GM18868 (cell line): ENCODE measurements at regions not wholly inside any gene's neighbourhood (a gene's known extent, or its start where the extent isn't known, plus 50 kb on each side); places are given as distances from the start of the nearest gene placed in this dataset.

Source experiments
- ATAC-seq: cut with Tn5 transposase; IDR thresholded peaks from one replicate; pipeline ENCODE4 v1.9.1; 2021; ENCODE audit warnings: mild to moderate bottlenecking, moderate library complexity; ENCODE audit not compliant: unreplicated experiment

DNA sequence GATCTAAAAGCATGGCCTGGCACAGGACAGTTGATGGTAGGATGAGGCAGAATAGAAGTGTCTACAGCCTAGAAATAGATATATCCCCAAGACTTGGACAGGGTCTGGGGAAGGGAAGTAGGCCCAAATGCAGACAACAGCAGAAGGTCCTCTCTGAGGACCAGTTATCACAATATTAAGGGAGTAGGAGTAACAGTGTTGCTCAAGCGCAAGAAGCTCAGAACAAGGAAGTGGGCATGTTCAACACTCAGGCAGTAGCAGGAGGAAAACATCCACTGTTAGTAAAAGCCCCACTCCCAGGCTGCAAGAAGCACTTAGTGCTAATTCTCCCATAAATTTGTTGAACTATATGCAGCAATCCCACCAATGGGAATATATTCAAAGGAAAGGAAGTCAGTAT, 314.7 kb downstream of the METTL4 start:
- no peak for ATAC-seq

DNA sequence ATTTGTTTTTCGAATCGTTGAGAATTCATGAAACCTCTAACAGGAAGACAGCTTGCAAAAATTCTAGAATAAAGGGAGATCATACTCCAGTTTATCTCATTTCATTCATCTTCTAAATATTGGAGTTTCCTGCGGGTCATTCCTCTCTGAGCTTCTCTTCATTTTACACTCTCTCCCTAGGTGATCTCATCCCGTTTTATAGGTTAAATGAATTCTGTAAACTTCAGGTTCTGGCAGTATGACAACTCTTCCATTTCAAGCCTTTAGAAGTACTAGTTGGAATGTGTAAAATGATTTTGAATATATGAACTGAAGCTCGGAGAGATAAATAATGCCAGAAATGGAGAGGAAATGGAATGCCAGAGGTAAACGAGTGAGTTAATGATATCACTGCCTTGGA, 312.4 kb downstream of the METTL4 start:
- ATAC-seq, result no peak

DNA sequence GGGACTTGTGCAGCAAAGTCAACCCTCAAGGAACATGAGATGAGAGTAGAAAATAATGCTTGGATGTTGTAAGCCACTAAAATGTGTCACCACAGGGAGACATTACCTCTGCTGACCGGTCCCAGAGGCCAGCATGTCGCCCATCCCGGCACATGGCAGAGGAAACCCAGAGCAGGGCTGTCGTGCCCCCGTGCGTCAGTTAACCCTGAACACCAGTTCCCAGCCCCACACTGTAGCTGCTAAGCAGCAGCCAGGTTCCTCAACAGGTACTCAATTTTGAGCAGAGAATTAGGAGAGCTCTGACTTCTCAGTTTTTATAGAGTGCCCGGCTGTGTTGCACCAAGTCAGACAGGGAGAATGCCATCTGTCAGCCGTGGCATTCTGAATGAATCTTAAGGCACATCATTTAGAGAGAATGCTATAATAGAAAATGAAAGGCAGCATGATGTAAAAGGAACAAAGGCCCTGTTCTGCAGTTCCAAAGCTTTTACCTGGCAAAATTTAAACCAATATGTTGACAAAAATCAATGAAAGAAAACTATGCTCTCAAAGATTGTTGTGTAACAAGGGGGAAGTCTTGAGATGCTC, 307.9 kb downstream of the METTL4 start:
- ATAC-seq, result no peak

DNA sequence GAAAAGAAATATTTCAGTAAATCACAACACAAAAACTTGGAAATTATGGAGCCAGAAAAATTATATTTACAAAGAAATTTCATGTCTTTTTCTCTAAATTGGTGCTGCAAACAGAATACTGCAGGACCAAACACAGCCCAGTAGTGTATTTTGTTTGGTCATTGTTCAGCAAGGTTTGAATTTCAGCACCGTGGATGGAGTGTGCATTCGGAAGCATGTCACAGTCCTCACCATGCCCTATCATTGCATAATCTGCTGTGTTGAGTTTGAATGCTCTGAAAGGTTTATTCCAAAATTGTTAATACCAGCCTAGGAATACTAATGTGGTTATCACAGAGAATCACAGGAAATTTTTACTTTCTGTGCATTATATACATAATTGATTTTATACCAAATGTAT, 296.7 kb downstream of the METTL4 start:
- ATAC-seq, result no peak

DNA sequence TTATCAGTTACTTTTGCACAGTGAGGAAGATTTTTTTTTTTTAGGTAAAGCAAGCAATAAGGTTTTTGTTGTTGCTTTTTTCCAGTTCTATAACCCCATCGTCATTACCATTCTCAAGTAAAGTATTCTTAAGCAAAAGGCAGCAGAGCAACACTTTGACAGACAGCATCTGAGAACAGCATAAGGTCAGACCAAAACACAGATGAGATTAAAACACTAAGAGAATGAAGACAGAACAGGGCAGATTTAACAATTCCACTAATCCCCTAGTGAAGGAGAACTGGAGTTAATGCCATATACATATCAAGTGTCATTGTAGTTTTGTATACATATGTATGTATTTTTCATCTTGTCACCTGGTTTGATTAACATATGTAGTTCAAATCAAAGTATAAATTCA, 290.2 kb downstream of the METTL4 start:
- no peak for ATAC-seq

DNA sequence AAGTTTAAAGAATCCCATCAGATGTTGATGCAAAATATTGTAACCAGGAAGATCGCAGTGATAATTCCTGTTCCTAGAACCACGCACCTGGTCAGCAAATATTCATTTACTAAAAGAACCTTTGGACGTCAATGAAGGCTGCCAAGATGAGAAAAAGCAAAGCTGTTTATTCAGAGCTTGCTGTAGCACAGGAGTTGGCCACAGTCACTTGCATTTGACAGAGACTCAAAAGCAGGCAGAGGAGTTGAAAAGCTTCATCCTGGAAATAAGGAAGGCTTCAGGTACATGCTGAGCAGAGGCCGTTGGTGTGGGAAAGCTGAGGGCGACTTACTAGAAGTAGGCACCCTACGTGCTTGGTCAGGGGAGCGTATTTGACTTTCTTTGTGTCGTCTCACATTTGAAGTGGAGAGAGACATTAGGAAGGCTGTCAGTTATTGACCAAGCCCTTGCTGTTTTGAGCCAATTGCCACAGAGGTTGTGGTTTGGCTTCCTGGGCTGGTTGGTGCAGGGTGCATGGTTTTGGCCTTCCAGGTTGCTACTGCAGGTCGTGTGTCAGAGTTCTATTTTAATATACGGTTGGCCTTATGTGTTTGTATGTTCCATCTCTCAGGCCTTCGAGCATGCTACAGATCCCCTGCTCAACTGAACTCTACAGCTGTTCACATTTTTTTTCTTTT, 289.6 kb downstream of the METTL4 start:
- no peak for ATAC-seq

DNA sequence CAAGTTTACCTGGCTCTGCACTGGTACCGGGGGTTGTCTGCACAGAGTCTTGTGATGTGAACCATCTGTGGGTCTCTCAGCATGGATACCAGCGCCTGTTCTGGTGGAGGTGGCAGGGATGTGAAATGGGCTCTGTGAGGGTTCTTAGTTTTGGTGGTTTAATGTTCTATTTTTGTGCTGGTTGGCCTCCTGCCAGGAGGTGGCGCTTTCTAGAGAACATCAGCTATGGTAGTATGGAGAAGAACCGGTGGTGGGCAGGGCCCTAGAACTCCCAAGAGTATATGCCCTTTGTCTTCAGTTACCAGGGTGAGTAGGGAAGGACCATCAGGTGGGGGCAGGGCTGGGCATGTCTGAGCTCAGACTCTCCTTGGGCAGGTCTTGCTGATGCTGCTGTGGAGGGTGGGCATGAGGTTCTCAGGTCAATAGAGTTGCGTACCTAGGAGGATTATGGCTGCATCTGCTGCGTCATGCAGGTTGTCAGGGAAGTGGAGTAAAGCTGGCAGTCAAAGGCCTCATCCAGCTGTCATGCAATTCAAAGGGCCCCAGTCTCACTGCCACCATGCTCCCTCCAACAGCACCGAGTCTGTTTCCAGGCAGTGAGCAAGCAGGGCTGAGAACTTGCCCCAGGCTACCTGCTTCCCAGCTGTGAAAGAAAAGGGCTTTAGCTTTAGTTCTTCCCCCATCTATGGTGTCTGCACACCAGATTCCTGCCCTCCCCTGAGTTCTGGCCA, 278.0 kb downstream of the METTL4 start:
- ATAC-seq, result no peak

DNA sequence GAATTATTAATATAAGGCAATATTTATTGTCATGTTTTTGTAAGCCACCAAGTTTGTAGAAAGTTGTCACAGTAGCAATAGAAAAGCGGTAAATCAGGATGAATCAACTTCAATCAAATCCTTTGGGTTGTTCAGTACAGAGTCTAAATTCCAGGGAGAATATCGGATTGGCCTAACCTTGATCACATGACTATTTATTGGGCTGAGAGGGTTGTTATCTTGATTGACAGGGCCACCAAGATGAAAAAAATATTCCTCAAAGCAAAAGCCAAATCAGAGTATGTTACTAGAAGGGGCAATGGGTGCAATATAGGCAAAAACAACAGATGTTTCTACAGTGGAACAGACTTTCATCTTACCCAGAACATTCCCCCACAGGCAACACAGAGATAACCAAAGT, 270.0 kb downstream of the METTL4 start:
- ATAC-seq, result no peak

DNA sequence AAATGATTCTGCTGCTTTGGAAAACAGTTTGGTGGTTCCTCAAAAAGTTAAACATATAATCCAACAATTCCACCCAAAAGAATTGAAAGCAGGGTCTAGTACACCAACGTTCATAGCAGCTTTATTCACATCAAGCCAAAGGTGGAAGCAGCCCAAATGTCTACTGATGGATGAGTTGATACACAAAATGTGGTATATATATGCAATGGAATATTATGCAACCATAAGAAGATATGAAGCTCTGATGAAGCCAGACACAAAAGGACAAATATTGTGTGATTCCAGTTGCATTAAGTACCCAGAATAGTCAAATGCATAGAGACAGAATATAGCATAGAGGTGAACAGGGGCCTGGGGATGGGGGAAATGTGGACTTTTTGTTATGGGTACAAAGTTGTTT, 269.3 kb downstream of the METTL4 start:
- no peak for ATAC-seq

DNA sequence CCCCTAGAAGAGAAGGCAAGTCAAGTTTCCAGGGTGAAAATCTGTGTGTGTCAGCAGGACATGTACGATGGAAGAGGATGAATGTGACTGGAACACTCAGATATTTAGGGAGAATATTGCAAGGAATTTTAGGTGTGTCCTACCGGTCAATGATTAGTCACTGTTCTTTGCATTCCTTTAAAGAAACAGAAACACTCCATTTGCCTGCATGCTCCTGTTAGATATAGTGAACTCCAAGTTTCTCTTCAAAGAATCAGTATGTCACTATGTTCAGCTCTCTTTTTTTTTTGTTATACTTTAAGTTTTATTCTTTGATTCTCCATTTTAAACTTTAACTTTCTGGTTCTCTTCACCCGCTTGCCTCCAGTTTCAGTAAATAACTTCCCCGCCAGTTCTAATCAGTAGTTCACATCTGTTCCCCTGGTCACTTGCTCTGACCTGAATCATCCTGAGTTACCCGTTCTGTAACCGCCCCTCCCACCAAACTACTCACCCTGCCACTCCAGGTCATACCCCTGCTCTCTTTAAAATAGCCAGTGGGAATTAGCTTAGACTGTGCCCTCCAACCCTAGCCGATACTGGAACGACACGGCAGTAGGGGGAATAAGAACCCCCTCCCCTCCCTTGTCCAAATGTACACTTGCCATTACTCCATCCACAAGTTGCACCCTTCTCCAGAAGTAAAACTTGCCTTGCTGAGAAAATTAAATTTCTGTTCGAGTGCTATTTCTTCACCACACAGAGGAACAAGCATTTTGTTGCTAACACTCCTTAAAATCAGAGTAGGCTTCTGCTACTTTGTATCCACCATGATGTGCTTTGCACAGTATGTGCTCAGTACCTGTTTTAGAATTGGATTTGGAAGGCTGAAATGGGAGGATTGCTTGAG, 268.4 kb downstream of the METTL4 start:
- ATAC-seq, result no peak

DNA sequence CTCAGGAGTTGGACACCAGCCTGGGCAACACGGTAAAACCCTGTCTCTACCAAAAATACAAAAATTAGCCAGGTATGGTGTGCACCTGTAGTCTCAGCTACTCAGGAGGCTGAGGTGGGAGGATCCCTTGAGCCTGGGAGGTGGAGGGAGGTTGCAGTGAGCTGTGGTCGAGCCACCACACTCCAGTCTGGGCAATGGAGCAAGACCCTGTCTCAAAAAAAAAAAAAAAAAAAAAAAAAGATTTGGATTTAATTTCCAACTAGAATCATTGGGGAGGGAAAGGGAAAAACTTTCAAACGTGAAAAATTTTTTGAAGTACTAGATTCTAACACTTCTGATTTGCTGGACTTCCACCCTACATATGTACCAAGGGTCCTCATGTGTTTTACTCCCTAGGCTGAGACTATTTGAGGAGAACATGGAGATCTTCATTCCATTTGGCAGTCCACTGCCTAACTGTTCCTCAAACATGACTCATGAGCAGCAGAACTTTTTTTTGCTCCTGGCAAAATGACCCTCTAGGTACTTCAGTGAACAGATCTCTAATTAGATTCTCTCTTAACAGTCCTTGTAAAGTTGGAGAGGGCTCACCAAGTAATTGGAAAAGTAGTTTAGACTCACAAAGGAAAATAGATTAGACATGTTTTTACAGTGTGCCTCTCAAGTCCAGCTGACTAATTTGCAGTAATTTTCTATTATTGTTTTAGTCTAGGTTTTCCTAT, 267.6 kb downstream of the METTL4 start:
- ATAC-seq, result no peak

DNA sequence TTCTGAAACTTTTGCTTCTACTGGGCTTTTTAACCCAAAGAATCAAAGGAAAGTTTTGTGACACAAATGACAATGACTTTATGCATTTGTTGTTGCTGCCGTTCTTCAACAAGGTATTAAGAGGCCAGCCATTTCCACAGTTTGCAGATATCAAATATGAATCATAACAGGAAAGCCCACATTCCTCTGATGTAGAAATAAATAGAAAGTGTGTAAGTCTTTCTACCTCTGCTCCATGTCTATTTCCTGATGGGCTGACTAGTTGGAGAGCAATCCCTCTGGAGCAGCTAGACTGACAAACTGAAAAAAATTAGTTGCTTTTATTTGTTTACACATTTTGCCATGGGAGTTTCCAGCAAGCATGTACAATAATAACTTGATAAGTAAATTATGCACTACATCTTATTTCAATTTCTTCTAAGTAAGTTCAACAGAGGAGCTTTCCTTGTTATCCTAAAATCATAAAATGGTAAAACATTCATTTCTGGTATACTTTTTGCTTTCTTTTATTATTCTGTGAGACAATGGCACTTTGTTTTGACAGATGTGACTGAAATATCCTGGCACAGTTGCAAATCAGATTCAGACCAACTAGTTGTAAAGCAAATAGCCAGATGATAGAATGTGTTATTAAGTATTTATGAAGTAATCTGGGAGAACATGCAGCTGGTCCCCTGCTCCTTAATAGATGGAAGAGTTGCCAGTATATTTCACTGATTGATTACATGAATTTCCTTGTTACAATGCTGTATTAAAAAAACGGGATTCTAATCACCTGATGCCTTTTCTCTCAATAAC, 266.7 kb downstream of the METTL4 start:
- ATAC-seq, result no peak

DNA sequence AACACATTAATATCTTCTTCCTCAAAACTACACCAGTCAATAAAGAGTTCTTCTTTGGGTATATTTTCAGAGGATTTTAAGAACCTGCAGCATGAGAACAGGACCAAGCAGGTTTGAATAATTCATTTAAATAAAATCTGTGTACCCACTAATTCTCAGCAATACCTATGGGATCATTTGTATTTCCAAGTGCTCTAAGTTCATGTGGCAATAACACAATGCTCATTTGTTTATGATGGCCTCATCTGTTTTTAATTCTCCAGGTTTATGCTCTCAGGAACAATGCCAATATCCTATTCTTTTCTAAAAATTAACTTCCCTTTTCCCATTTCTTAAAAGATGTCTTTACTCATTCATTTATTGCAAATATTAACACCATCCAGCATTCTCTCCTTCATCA, 264.7 kb downstream of the METTL4 start:
- no peak for ATAC-seq

DNA sequence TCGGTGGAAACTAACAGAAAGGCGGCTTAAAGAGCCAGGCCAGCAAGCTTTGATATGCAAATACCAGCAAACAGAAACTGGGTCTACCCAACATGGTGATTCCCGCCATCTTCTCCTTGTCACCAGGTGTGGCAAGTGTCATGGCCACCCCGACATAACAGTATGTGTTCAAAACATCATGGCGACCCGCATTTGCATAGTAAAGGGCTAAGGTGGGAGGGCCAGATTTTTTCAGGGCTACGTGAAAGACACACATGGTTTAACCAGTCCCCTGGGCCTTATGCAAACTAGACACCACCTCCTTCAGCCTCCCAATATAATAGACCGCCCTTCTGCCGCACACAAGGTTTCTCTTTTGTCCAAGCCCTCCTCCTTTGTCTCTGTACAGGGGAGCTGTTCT, 260.4 kb downstream of the METTL4 start:
- ATAC-seq, result no peak

DNA sequence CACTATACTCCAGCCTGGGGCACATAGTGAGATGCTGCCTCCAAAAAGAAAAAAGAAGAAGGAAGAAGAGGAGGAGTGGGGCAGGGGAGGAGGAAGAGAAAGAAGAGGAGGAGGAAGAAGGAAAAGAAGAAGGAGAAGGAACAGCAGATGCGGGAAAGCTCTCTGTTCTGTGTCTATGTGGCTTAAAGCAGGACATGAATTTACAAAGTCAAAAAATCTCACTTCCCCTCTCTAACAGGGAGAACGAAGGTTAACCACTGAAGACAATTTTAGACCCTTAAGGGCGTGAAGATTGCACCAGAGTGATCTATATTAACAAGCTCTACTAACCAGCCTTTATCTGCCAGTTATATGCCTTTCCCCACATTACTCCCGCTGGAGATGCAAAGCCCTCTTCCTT, 258.9 kb downstream of the METTL4 start:
- ATAC-seq, result peak; percentile 72

DNA sequence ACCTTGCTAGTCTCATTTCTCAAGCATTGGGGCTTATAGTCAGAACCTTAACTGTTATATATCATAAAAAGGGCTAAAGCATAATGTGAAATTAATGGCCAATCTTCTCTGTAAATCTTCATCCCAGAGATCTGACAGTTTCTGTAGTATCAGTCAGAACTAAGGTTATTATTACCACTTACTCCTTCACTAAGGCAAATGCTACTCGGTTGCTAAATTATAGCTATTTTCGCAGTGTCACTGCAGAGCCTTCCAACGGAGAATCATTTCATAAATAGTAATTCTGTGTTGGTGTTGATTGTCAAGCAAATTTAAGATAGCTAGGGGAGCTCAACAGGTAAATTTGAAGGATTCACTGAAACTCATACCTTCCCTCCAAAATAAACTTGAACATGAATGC, 258.0 kb downstream of the METTL4 start:
- ATAC-seq, result no peak

DNA sequence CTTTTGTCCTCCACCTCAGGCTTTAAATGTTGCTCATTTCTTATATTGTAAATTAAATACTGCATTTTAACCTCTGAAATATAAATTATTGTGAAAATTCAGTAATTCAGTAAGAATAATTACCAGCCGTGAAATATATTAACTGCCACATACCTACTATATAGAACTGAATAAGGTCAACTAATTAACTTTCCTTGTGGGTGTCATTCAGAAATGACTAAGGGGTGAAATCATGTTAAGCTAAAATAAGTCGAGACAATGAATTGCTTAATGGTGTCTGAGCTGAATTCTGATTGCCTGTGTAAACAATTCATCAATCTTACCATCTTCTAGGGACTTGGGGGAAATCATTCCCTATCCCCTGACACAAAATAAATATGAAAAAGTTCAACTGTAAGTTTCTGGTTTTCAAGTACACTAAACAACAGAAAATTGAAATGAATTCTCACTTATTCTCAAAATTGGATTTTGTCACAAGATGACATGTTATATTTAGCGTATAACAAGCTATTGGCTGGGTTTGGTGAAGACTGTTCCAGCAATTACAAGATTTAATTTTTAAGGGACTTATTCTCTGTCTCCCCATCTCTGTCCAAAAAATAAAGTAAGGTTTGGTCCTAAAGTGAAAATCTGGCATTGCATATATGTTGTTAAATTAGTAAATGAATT, 255.1 kb downstream of the METTL4 start:
- ATAC-seq, result no peak

DNA sequence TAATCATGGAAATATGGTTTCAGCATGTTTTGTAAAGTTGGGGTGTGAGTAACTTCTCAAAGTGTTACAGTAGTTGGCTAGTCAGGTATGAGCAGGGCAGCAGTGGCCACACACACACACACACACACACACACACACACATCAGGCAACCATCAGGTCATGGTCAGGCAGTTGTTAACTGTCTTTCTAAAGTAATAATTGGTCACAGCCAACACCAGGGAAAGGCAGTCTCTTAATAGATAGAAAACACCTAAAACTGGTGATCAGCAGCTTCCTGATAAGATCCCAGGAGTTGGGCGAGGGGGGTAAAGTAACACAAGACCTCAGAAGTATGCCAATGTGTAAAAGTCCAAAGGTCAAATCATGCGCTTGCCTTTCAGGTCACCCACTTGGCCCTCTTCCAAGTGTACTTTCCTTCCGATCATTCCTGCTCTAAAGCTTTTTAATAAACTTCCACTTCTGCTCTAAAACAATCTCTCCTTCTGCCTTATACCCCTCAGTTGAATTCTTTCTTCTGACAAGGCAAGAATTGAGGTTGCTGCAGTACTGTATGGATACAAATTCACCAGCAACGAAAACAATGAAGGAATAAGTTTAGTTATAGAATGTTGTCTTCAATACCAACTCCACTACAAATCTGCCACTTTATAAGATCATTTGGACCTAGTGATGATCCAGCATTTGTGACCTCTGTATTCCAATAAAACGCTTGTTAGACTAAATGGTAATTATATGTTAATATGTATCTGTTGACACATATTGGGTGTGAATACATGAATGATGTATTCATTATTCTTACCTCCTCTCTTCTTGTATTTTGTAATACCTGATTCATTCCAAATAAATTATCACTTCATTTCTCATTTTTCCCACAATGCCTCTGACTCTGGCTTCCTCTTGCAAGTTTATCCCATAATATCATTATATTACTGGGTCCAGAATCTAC, 254.3 kb downstream of the METTL4 start:
- no peak for ATAC-seq
